Right lobe of liver (tissue), 4 donors: ENCODE measurements at regions not wholly inside any gene's neighbourhood (a gene's known extent, or its start where the extent isn't known, plus 50 kb on each side); places are given as distances from the start of the nearest gene placed in this dataset.

Experiments
- CTCF ChIP-seq, 4 donors: fragments of 200-600 bp in 3 of 4; fragments of 450-650 bp in 1 of 4; IDR thresholded peaks; one replicate each; pipeline versions ENCODE4 v1.5.1 to v1.8.0; 2016 to 2022; ENCODE audit warnings: antibody characterized with exemption in 4 of 4, mild to moderate bottlenecking in 2 of 4
- POLR2A ChIP-seq: fragments of 450-650 bp; IDR thresholded peaks from one replicate; pipeline ENCODE4 v1.6.1; 2017; ENCODE audit warnings: antibody characterized with exemption, mild to moderate bottlenecking
- donor health status: DM: no; HTN: no; CAD: no.
- donor health status: DM: no; HTN: no; CAD: no.
- donor health status: DM: no; HTN: yes; CAD: no.

- TF ChIP-seq POLR2A (no peak), CTCF (IDR thresholded peaks at IDR 0.05) (no peak)
Observed at GRCh38 chr2:18169893-18170175, 291.4 kb downstream of the KCNS3 start.
